Mesenchymal stem cell (in vitro differentiated cells and primary cell): ENCODE measurements at regions not wholly inside any gene's neighbourhood (a gene's known extent, or its start where the extent isn't known, plus 50 kb on each side); places are given as distances from the start of the nearest gene placed in this dataset.
"Not testable (repeated sequence)": the region's sequence is repeated elsewhere in the genome, so short reads cannot be mapped to it uniquely, and the experiment has no call there.

Experiments
- DNase-seq: peaks from one replicate; pipeline ENCODE4 v3.0.0-alpha.2; 2013
- H2AFZ ChIP-seq: one replicate; pipeline ENCODE4 v1.6.1; 2013; ENCODE audit warnings: low read depth, mild to moderate bottlenecking, control low read depth, inconsistent platforms, low read length, moderate library complexity
- H2AK5ac ChIP-seq: 2 replicates; pipeline ENCODE4 v1.6.1; 2013; ENCODE audit warnings: low read length, moderate library complexity, mild to moderate bottlenecking, inconsistent platforms; ENCODE audit not compliant: severe bottlenecking
- H2BK120ac ChIP-seq: one replicate; pipeline ENCODE4 v1.6.1; 2013; ENCODE audit warnings: low read depth, mild to moderate bottlenecking, inconsistent platforms, low read length, moderate library complexity
- H2BK12ac ChIP-seq, 2 experiments: one replicate each; pipeline ENCODE4 v1.6.1; 2013; ENCODE audit warnings: inconsistent platforms in 2 of 2, low read length in 2 of 2, mild to moderate bottlenecking in 2 of 2, moderate library complexity in 2 of 2, control low read depth in 1 of 2
- H2BK15ac ChIP-seq: one replicate; pipeline ENCODE4 v1.6.1; 2013; ENCODE audit warnings: mild to moderate bottlenecking, low read depth, inconsistent platforms; ENCODE audit not compliant: poor library complexity, severe bottlenecking
- H2BK5ac ChIP-seq: 2 replicates; pipeline ENCODE4 v1.6.1; 2013; ENCODE audit warnings: low read depth, mild to moderate bottlenecking, low read length, control low read depth, inconsistent platforms; ENCODE audit not compliant: poor library complexity, severe bottlenecking
- H3K14ac ChIP-seq, 2 experiments: one replicate each; pipeline ENCODE4 v1.6.1; 2013; ENCODE audit warnings: inconsistent platforms in 2 of 2, low read length in 2 of 2, control low read depth in 1 of 2, mild to moderate bottlenecking in 1 of 2, moderate library complexity in 1 of 2
- H3K18ac ChIP-seq, 2 experiments: one replicate each; pipeline ENCODE4 v1.6.1; 2013; ENCODE audit warnings: inconsistent platforms in 2 of 2, low read length in 2 of 2, control low read depth in 1 of 2, low read depth in 1 of 2, mild to moderate bottlenecking in 1 of 2
- H3K23ac ChIP-seq, 2 experiments: one replicate each; pipeline ENCODE4 v1.6.1; 2013; ENCODE audit warnings: inconsistent platforms in 2 of 2, low read length in 2 of 2, mild to moderate bottlenecking in 2 of 2, moderate library complexity in 2 of 2, control low read depth in 1 of 2
- H3K27ac ChIP-seq: 2 replicates; pipeline ENCODE4 v1.5.1; 2013; ENCODE audit warnings: mild to moderate bottlenecking, moderate library complexity, low read length, control low read depth, inconsistent platforms; ENCODE audit not compliant: poor library complexity, severe bottlenecking
- H3K27me3 ChIP-seq, 2 experiments: 2 replicates each; pipeline versions ENCODE4 v1.6.1 to v1.7.0; 2013; ENCODE audit warnings: low read length in 2 of 2, mild to moderate bottlenecking in 2 of 2, moderate library complexity in 2 of 2, control low read depth in 1 of 2, inconsistent platforms in 1 of 2; ENCODE audit not compliant: control insufficient read depth in 1 of 2, insufficient read depth in 1 of 2
- H3K36me3 ChIP-seq, 2 experiments: 2 replicates each; pipeline versions ENCODE4 v1.6.1 to v1.7.0; 2013; ENCODE audit warnings: low read length in 2 of 2, control low read depth in 1 of 2, inconsistent platforms in 1 of 2, low read depth in 1 of 2, mild to moderate bottlenecking in 1 of 2; ENCODE audit not compliant: insufficient read depth in 2 of 2, control insufficient read depth in 1 of 2
- H3K4ac ChIP-seq, 2 experiments: one replicate each; pipeline ENCODE4 v1.6.1; 2013; ENCODE audit warnings: inconsistent platforms in 2 of 2, low read length in 2 of 2, mild to moderate bottlenecking in 2 of 2, moderate library complexity in 2 of 2, control low read depth in 1 of 2, low read depth in 1 of 2
- H3K4me1 ChIP-seq: 2 replicates; pipeline ENCODE4 v1.6.1; 2013; ENCODE audit warnings: low read depth, low read length, control low read depth; ENCODE audit not compliant: control insufficient read depth, insufficient read depth
- H3K4me2 ChIP-seq: 2 replicates; pipeline ENCODE4 v1.6.1; 2013; ENCODE audit warnings: low read length, mild to moderate bottlenecking, inconsistent platforms; ENCODE audit not compliant: poor library complexity, severe bottlenecking
- H3K4me3 ChIP-seq, 2 experiments: 2 replicates each; pipeline versions ENCODE4 v1.5.1 to v1.7.0; 2013; ENCODE audit warnings: low read length in 2 of 2, mild to moderate bottlenecking in 2 of 2, control low read depth in 1 of 2, low read depth in 1 of 2; ENCODE audit not compliant: insufficient read depth in 1 of 2
- H3K79me1 ChIP-seq: replicated peaks from 2 replicates; pipeline ENCODE4 v1.6.1; 2013; ENCODE audit warnings: mild to moderate bottlenecking, control low read depth, low read length, inconsistent platforms; ENCODE audit not compliant: poor library complexity, severe bottlenecking
- H3K9ac ChIP-seq: 2 replicates; pipeline ENCODE4 v1.7.0; 2013; ENCODE audit warnings: mild to moderate bottlenecking, low read length, moderate library complexity
- H3K9me3 ChIP-seq: 2 replicates; pipeline ENCODE4 v1.7.0; 2013; ENCODE audit warnings: mild to moderate bottlenecking, low read length; ENCODE audit not compliant: control insufficient read depth
- H4K8ac ChIP-seq: one replicate; pipeline ENCODE4 v1.6.1; 2013; ENCODE audit warnings: inconsistent platforms, mild to moderate bottlenecking, low read length, moderate library complexity
- H4K91ac ChIP-seq: one replicate; pipeline ENCODE4 v1.6.1; 2013; ENCODE audit warnings: mild to moderate bottlenecking, low read length, inconsistent platforms
- WGBS: methylation state at CpG from one replicate; pipeline ENCODE4 v1.1.7; 2013; ENCODE audit warnings: mixed read lengths; 5-methylcytosine and 5-hydroxymethylcytosine counted together

GRCh38 chr11:38821786-38822185, 2223.8 kb upstream of the RAG2 start:
- H3K9me3 ChIP-seq, H3K79me1 ChIP-seq, H3K4ac ChIP-seq, H3K23ac ChIP-seq, H4K8ac ChIP-seq, H3K4me1 ChIP-seq, H3K27me3 ChIP-seq, H2BK5ac ChIP-seq, H3K27ac ChIP-seq, H4K91ac ChIP-seq, H3K18ac ChIP-seq, H2AFZ ChIP-seq, H2AK5ac ChIP-seq, H2BK12ac ChIP-seq, H2BK120ac ChIP-seq, DNase-seq, H2BK15ac ChIP-seq, H3K9ac ChIP-seq, H3K4me3 ChIP-seq, H3K36me3 ChIP-seq, H3K4me2 ChIP-seq, H3K14ac ChIP-seq: not testable (repeated sequence)
- 93% methylated on average over 9 of the region's 9 CpGs for WGBS

- Histone ChIP-seq H3K36me3 (no peaks in the 10 kb centered on the region), H2BK120ac (no peak overlapping the region), H2AFZ (no peak overlapping the region), H4K8ac (no peak overlapping the region), H2BK15ac (no peak overlapping the region), H2BK12ac (no peak overlapping the region), H3K18ac (no peak overlapping the region), H3K9me3 (no peaks in the 10 kb centered on the region), H3K4me2 (no peak overlapping the region), H3K23ac (no peak overlapping the region), H4K91ac (no peak overlapping the region), H3K27me3 (no peaks in the 10 kb centered on the region), H2AK5ac (no peak overlapping the region), H2BK5ac (no peak overlapping the region), H3K4me1 (no peaks in the 10 kb centered on the region), H3K4me3 (no peak overlapping the region), H3K9ac (no peak overlapping the region), H3K27ac (no peak overlapping the region), H3K79me1 (no peaks in the 10 kb centered on the region), H3K14ac (no peak overlapping the region), H3K4ac (no peak overlapping the region)
- WGBS = 50% methylated on average over 1 of the region's 1 CpG
- DNase-seq = peak; percentile 51
Measured at GRCh38 chr11:38819981-38820380, 2221.9 kb upstream of the RAG2 start.

GRCh38 chr11:38818720-38819119, 2220.7 kb upstream of the RAG2 start:
- no peak overlapping the region for H2AK5ac ChIP-seq
- no peaks in the 10 kb centered on the region for H3K9me3 ChIP-seq
- no peak overlapping the region for H2BK5ac ChIP-seq
- no peak overlapping the region for H3K4me3 ChIP-seq
- no peak overlapping the region for H3K18ac ChIP-seq
- no peak overlapping the region for H3K4me2 ChIP-seq
- no peaks in the 10 kb centered on the region for H3K79me1 ChIP-seq
- H4K91ac ChIP-seq = no peak overlapping the region
- no peak overlapping the region for H2AFZ ChIP-seq
- no peak overlapping the region for H4K8ac ChIP-seq
- H2BK15ac ChIP-seq = no peak overlapping the region
- H3K36me3 ChIP-seq = no peaks in the 10 kb centered on the region
- H3K27me3 ChIP-seq = no peaks in the 10 kb centered on the region
- H2BK12ac ChIP-seq = no peak overlapping the region
- no peak overlapping the region for H3K4ac ChIP-seq
- peak; percentile 26 for DNase-seq
- H3K14ac ChIP-seq = no peak overlapping the region
- no peaks in the 10 kb centered on the region for H3K4me1 ChIP-seq
- H3K9ac ChIP-seq = no peak overlapping the region
- H3K27ac ChIP-seq = no peak overlapping the region
- no peak overlapping the region for H2BK120ac ChIP-seq
- no peak overlapping the region for H3K23ac ChIP-seq

GRCh38 chr11:38814670-38815069, 2216.6 kb upstream of the RAG2 start:
- H3K79me1 ChIP-seq = no peaks in the 10 kb centered on the region
- no peak overlapping the region for H2BK12ac ChIP-seq
- H3K4me1 ChIP-seq = no peaks in the 10 kb centered on the region
- WGBS = no CpG with 5 or more reads among the region's 4 CpGs
- H2BK120ac ChIP-seq = no peak overlapping the region
- no peak overlapping the region for H3K14ac ChIP-seq
- no peak overlapping the region for H4K91ac ChIP-seq
- no peak overlapping the region for H2BK5ac ChIP-seq
- no peak overlapping the region for H3K23ac ChIP-seq
- H3K4ac ChIP-seq = no peak overlapping the region
- H3K4me3 ChIP-seq = no peak overlapping the region
- H3K9ac ChIP-seq = no peak overlapping the region
- no peaks in the 10 kb centered on the region for H3K36me3 ChIP-seq
- H3K4me2 ChIP-seq = no peak overlapping the region
- H3K27ac ChIP-seq = no peak overlapping the region
- H4K8ac ChIP-seq = no peak overlapping the region
- no peaks in the 10 kb centered on the region for H3K27me3 ChIP-seq
- no peak overlapping the region for H2BK15ac ChIP-seq
- H2AK5ac ChIP-seq = no peak overlapping the region
- peak; percentile 75 for DNase-seq
- H2AFZ ChIP-seq = no peak overlapping the region
- no peak overlapping the region for H3K18ac ChIP-seq
- H3K9me3 ChIP-seq = peaks cover 7% of the 10 kb centered on the region
